Kidney (tissue), 13 donors: ENCODE measurements at regions not wholly inside any gene's neighbourhood (a gene's known extent, or its start where the extent isn't known, plus 50 kb on each side); places are given as distances from the start of the nearest gene placed in this dataset.

ENCODE experiments used
- DNase-seq, 5 donors: peaks; one replicate each; pipeline ENCODE4 v3.0.0-alpha.2; 2013 to 2020
- FAIRE-seq: peaks from 2 replicates; lab custom pipeline; 2012; peaks lifted over from hg19 to GRCh38; lab: Jason Lieb, UNC
- H3K27ac ChIP-seq, 2 donors: one replicate each; pipeline ENCODE4 v1.7.0; 2013; ENCODE audit warnings: low read depth in 2 of 2, low read length in 2 of 2, inconsistent platforms in 1 of 2
- H3K27me3 ChIP-seq: one replicate; pipeline ENCODE4 v1.7.1; 2013; ENCODE audit warnings: low read length, inconsistent platforms; ENCODE audit not compliant: control insufficient read depth, insufficient read depth
- H3K36me3 ChIP-seq, 3 donors: one replicate each; pipeline versions ENCODE4 v1.7.0 to v1.7.1; 2013; ENCODE audit warnings: low read length in 3 of 3, control low read depth in 1 of 3, inconsistent platforms in 1 of 3; ENCODE audit not compliant: insufficient read depth in 3 of 3, control insufficient read depth in 2 of 3
- H3K4me1 ChIP-seq, 3 donors: one replicate each; pipeline versions ENCODE4 v1.7.0 to v1.7.1; 2013; ENCODE audit warnings: low read length in 3 of 3, inconsistent platforms in 1 of 3, low read depth in 1 of 3; ENCODE audit not compliant: control insufficient read depth in 2 of 3, insufficient read depth in 2 of 3
- H3K4me3 ChIP-seq, 3 donors: one replicate each; pipeline versions ENCODE4 v1.7.0 to v1.8.1; 2013; ENCODE audit warnings: low read length in 3 of 3, control low read depth in 1 of 3, inconsistent platforms in 1 of 3
- H3K9ac ChIP-seq, 3 donors: one replicate each; pipeline versions ENCODE4 v1.7.0 to v1.7.1; 2013; ENCODE audit warnings: low read length in 3 of 3, control low read depth in 1 of 3, inconsistent platforms in 1 of 3
- H3K9me3 ChIP-seq, 3 donors: one replicate each; pipeline versions ENCODE4 v1.7.0 to v1.7.1; 2013; ENCODE audit warnings: low read length in 3 of 3, control low read depth in 1 of 3, inconsistent platforms in 1 of 3; ENCODE audit not compliant: control insufficient read depth in 2 of 3, insufficient read depth in 1 of 3
- intact Hi-C: fragments of 100-400 bp; cut with DNase I; formaldehyde crosslinking; loops from one replicate; pipeline ENCODE4 v1.11.1; 2022
- TF ChIP-seq, protein P1 (sequence below): IDR thresholded peaks from 3 replicates; pipeline ENCODE4 v1.5.1; 2012; ENCODE audit warnings: mild to moderate bottlenecking, moderate library complexity, borderline replicate concordance; ENCODE audit not compliant: insufficient read depth; ENCODE audit errors: extremely low read depth
- donor health status: control.
- donor health status: control.
- donor health status: control.
- donor health status: control.
- donor health status: control.
- donor health status: DM: yes; HTN: yes; CAD: no.
- donor health status: Normal renal cell carcinoma (clear cell type).

DNA sequence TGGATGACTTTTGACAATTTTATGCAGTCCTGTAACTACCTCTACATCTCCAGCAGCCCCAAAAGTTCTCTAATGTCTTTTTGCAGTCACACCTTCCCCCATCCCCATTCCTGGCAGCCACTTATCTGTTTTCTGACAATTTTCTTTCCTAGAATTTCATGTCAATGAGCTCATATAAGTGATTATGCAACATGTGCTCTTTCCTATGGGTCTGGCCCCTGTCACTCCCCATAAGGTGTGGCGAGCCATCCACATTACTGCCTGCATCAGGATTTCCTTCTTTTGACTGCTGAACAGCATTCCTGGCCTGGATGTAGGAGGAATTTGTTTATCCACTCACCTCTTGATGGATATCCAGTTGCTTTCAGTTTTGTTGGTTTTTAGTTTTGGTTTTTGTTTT is 146.7 kb upstream of the MGMT start:
- Histone ChIP-seq H3K4me1 (no peaks in the 10 kb centered on the region), H3K9me3 (peaks cover 0 to 10% (median 2%) of the 10 kb centered on the region in 3 donors), H3K9ac (no peak overlapping the region), H3K36me3 (no peaks in the 10 kb centered on the region), H3K27me3 (peaks cover 5% of the 10 kb centered on the region), H3K4me3 (no peak overlapping the region), H3K27ac (no peak overlapping the region)
- intact Hi-C loops: no loop called here
- FAIRE-seq: no peak
- DNase-seq: no peak
- TF ChIP-seq, protein P1, sequence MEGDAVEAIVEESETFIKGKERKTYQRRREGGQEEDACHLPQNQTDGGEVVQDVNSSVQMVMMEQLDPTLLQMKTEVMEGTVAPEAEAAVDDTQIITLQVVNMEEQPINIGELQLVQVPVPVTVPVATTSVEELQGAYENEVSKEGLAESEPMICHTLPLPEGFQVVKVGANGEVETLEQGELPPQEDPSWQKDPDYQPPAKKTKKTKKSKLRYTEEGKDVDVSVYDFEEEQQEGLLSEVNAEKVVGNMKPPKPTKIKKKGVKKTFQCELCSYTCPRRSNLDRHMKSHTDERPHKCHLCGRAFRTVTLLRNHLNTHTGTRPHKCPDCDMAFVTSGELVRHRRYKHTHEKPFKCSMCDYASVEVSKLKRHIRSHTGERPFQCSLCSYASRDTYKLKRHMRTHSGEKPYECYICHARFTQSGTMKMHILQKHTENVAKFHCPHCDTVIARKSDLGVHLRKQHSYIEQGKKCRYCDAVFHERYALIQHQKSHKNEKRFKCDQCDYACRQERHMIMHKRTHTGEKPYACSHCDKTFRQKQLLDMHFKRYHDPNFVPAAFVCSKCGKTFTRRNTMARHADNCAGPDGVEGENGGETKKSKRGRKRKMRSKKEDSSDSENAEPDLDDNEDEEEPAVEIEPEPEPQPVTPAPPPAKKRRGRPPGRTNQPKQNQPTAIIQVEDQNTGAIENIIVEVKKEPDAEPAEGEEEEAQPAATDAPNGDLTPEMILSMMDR: no peak

DNA sequence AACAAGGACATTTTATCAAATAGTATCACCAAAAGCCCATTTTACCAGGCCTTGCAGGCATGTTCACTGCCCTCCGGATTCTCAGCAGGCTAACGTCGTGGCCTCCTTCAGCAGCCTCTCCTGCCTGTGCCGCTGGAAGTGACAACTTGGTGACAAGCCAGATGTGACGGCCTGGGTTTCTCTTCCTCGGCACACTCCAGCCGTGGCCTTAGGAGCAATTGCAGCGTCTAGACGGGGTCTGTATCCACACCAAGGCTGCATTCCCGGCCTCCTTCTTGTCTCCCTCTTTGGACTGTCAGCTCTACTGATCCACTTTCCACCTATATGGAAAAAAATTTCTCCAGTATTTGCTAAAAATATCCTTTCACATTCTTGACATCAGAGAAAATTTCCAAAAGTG is 145.3 kb upstream of the MGMT start:
- DNase-seq (no peak), FAIRE-seq (no peak)
- peaks cover 5% of the 10 kb centered on the region for H3K27me3 ChIP-seq
- intact Hi-C loops: no loop called here
- H3K4me3 ChIP-seq: no peak overlapping the region
- H3K4me1 ChIP-seq: no peaks in the 10 kb centered on the region
- H3K36me3 ChIP-seq: no peaks in the 10 kb centered on the region
- H3K9me3 ChIP-seq: peaks cover 0 to 3% (median 2%) of the 10 kb centered on the region in 3 donors
- H3K27ac ChIP-seq: no peak overlapping the region
- TF ChIP-seq, protein P1: no peak
- no peak overlapping the region for H3K9ac ChIP-seq

GRCh38 chr10:129322933-129323820 is 143.9 kb upstream of the MGMT start:
- intact Hi-C loops: no loop called here
- H3K9me3 ChIP-seq: no peaks in the 10 kb centered on the region
- no peak overlapping the region for H3K4me3 ChIP-seq
- FAIRE-seq (no peak), DNase-seq (no peak)
- no peaks in the 10 kb centered on the region for H3K36me3 ChIP-seq
- no peak overlapping the region for H3K9ac ChIP-seq
- no peak overlapping the region for H3K27ac ChIP-seq
- TF ChIP-seq, protein P1: no peak
- no peaks in the 10 kb centered on the region for H3K4me1 ChIP-seq
- peaks cover 5% of the 10 kb centered on the region for H3K27me3 ChIP-seq
